IMR-90 (cell line): ENCODE measurements at regions not wholly inside any gene's neighbourhood (a gene's known extent, or its start where the extent isn't known, plus 50 kb on each side); places are given as distances from the start of the nearest gene placed in this dataset.

Experiments
- ATAC-seq: fragments of 200-7000 bp; cut with Tn5 transposase; 2 replicates; pipeline ENCODE4 v1.9.1; 2020; ENCODE audit warnings: low read depth, mild to moderate bottlenecking, moderate library complexity
- BruUV-seq: library from RNA; stranded (reverse); fragments of 400-500 nt; replicated peaks from 2 replicates; lab custom pipeline; 2021; lab: Mats Ljungman, UMichigan
- CTCF ChIA-PET: fragments of 300-600 bp; formaldehyde crosslinking; extraction: SDS; loops from one replicate; lab custom pipeline; 2021; ENCODE audit warnings: antibody characterized with exemption; lab: Yijun Ruan, JAX
- POLR2A ChIA-PET: fragments of 300-600 bp; sonication (Branson Sonifier 250); formaldehyde crosslinking; loops from one replicate; lab custom pipeline; 2022; ENCODE audit warnings: antibody characterized with exemption; ENCODE audit not compliant: unreplicated experiment; lab: Charles Lee
- DNase-seq: peaks from one replicate; pipeline ENCODE4 v3.0.0; 2013
- H2AFZ ChIP-seq: replicated peaks from 2 replicates; pipeline ENCODE3; 2013; ENCODE audit warnings: low read length, mild to moderate bottlenecking; ENCODE audit not compliant: poor library complexity
- H2AK5ac ChIP-seq: 2 replicates; pipeline ENCODE4 v1.6.1; 2013; ENCODE audit warnings: low read depth, low read length, inconsistent platforms
- H2AK9ac ChIP-seq: replicated peaks from 2 replicates; pipeline ENCODE3; 2013; ENCODE audit warnings: mild to moderate bottlenecking, low read depth, low read length, moderate library complexity; ENCODE audit not compliant: poor library complexity
- H2BK120ac ChIP-seq: 2 replicates; pipeline ENCODE4 v1.6.1; 2013; ENCODE audit warnings: low read depth, low read length, inconsistent platforms
- H2BK15ac ChIP-seq: 3 replicates; pipeline ENCODE4 v1.6.1; 2013; ENCODE audit warnings: low read depth, low read length, inconsistent platforms
- H2BK20ac ChIP-seq: 2 replicates; pipeline ENCODE4 v1.6.1; 2013; ENCODE audit warnings: low read depth, mild to moderate bottlenecking, inconsistent platforms, low read length, moderate library complexity
- H2BK5ac ChIP-seq: 2 replicates; pipeline ENCODE4 v1.6.1; 2013; ENCODE audit warnings: mild to moderate bottlenecking, low read depth, low read length, inconsistent platforms; ENCODE audit not compliant: poor library complexity, severe bottlenecking
- H3K14ac ChIP-seq: replicated peaks from 2 replicates; pipeline ENCODE4 v1.6.1; 2013; ENCODE audit warnings: low read depth, low read length, inconsistent platforms
- H3K18ac ChIP-seq: 2 replicates; pipeline ENCODE4 v1.6.1; 2013; ENCODE audit warnings: low read depth, low read length, control low read depth
- H3K23ac ChIP-seq: 2 replicates; pipeline ENCODE4 v1.6.1; 2013; ENCODE audit warnings: low read depth, low read length, inconsistent platforms
- H3K27ac ChIP-seq: 2 replicates; pipeline ENCODE4 v1.5.1; 2013; ENCODE audit warnings: mild to moderate bottlenecking, control low read depth, low read length; ENCODE audit not compliant: insufficient read depth
- H3K27me3 ChIP-seq: 2 replicates; pipeline ENCODE4 v1.6.1; 2013; ENCODE audit warnings: low read length; ENCODE audit not compliant: control insufficient read depth, insufficient read depth
- H3K36me3 ChIP-seq: 2 replicates; pipeline ENCODE4 v1.6.1; 2013; ENCODE audit warnings: low read length, mixed read lengths; ENCODE audit not compliant: control insufficient read depth, insufficient read depth
- H3K4ac ChIP-seq: 2 replicates; pipeline ENCODE4 v1.6.1; 2013; ENCODE audit warnings: low read depth, low read length, inconsistent platforms
- H3K4me1 ChIP-seq: 2 replicates; pipeline ENCODE4 v1.6.1; 2013; ENCODE audit warnings: low read length, mixed read lengths; ENCODE audit not compliant: control insufficient read depth, insufficient read depth
- H3K4me2 ChIP-seq: 2 replicates; pipeline ENCODE4 v1.6.1; 2013; ENCODE audit warnings: low read depth, mild to moderate bottlenecking, control low read depth, low read length, moderate library complexity
- H3K4me3 ChIP-seq: 2 replicates; pipeline ENCODE4 v1.5.1; 2013; ENCODE audit warnings: low read depth, mild to moderate bottlenecking, control low read depth, low read length, moderate library complexity; ENCODE audit not compliant: insufficient read depth
- H3K56ac ChIP-seq: 2 replicates; pipeline ENCODE4 v1.6.1; 2013; ENCODE audit warnings: low read length, inconsistent platforms; ENCODE audit not compliant: insufficient read depth; ENCODE audit errors: extremely low read depth
- H3K79me1 ChIP-seq, 2 experiments: 2 replicates each; pipeline ENCODE4 v1.6.1; 2013; ENCODE audit warnings: low read length in 2 of 2, inconsistent platforms in 1 of 2, low read depth in 1 of 2
- H3K9ac ChIP-seq: 2 replicates; pipeline ENCODE4 v1.6.1; 2013; ENCODE audit warnings: low read depth, low read length, control low read depth
- H3K9me1 ChIP-seq: 2 replicates; pipeline ENCODE4 v1.6.1; 2013; ENCODE audit warnings: low read length, inconsistent platforms; ENCODE audit not compliant: insufficient read depth
- H3K9me3 ChIP-seq: 2 replicates; pipeline ENCODE4 v1.6.1; 2013; ENCODE audit warnings: low read length; ENCODE audit not compliant: control insufficient read depth, insufficient read depth
- H4K20me1 ChIP-seq: 2 replicates; pipeline ENCODE4 v1.6.1; 2013; ENCODE audit warnings: low read length, inconsistent platforms; ENCODE audit not compliant: insufficient read depth
- H4K5ac ChIP-seq: 2 replicates; pipeline ENCODE4 v1.6.1; 2013; ENCODE audit warnings: mild to moderate bottlenecking, low read depth, low read length, control low read depth
- H4K8ac ChIP-seq, 2 experiments: 2 replicates each; pipeline ENCODE4 v1.6.1; 2013; ENCODE audit warnings: low read depth in 2 of 2, low read length in 2 of 2, control low read depth in 1 of 2, inconsistent platforms in 1 of 2
- H4K91ac ChIP-seq: 2 replicates; pipeline ENCODE4 v1.6.1; 2013; ENCODE audit warnings: low read depth, low read length, inconsistent platforms; ENCODE audit not compliant: insufficient read depth
- BHLHE40 ChIP-seq: fragments of 150-350 bp; IDR thresholded peaks from 2 replicates; pipeline ENCODE4 v1.6.1; 2016; ENCODE audit warnings: mild to moderate bottlenecking, low read depth, low read length
- CEBPB ChIP-seq: IDR thresholded peaks from 2 replicates; pipeline ENCODE4 v1.6.1; 2012; ENCODE audit warnings: low read depth, low read length, improper control_type of control experiment
- CHD1 ChIP-seq: IDR thresholded peaks from 2 replicates; pipeline ENCODE4 v1.6.1; 2012; ENCODE audit warnings: low read depth, low read length, improper control_type of control experiment
- MAFK ChIP-seq: IDR thresholded peaks from 2 replicates; pipeline ENCODE4 v1.6.1; 2012; ENCODE audit warnings: low read depth, low read length, improper control_type of control experiment
- POLR2A ChIP-seq: IDR thresholded peaks from 2 replicates; pipeline ENCODE4 v1.6.1; 2012; ENCODE audit warnings: mild to moderate bottlenecking, low read depth, low read length
- RAD21 ChIP-seq: IDR thresholded peaks from 2 replicates; pipeline ENCODE4 v1.6.1; 2012; ENCODE audit warnings: low read length, improper control_type of control experiment
- RCOR1 ChIP-seq: IDR thresholded peaks from 2 replicates; pipeline ENCODE4 v1.6.1; 2012; ENCODE audit warnings: mild to moderate bottlenecking, low read length, improper control_type of control experiment; ENCODE audit not compliant: insufficient replicate concordance
- RFX5 ChIP-seq: IDR thresholded peaks from 2 replicates; pipeline ENCODE4 v1.8.0; 2012; ENCODE audit warnings: low read depth, mild to moderate bottlenecking, low read length, moderate library complexity
- USF2 ChIP-seq: fragments of 150-350 bp; IDR thresholded peaks from 2 replicates; pipeline ENCODE4 v1.6.1; 2017; ENCODE audit warnings: mild to moderate bottlenecking, antibody characterized with exemption, low read length, low read depth
- WGBS, 2 experiments: methylation state at CpG; one replicate each; pipeline versions ENCODE4 v1.1.5 to v1.1.7; 2013; ENCODE audit warnings: missing lambda C conversion rate in 2 of 2; ENCODE audit not compliant: insufficient read length in 1 of 2; ENCODE audit errors: extremely low coverage in 2 of 2; 5-methylcytosine and 5-hydroxymethylcytosine counted together
- dilution Hi-C: fragments of 300-500 bp; cut with HindIII; formaldehyde crosslinking; loops from one replicate; pipeline ENCODE4 v1.14.3; 2018; ENCODE audit warnings: low sequenced_read_pairs; ENCODE audit not compliant: unreplicated experiment
- in situ Hi-C: fragments of 300-500 bp; cut with MboI; formaldehyde crosslinking; loops from 3 replicates; pipeline ENCODE4 v1.14.3; 2019; ENCODE audit warnings: low sequenced_read_pairs, inconsistent platforms, mixed read lengths
- intact Hi-C: fragments of 100-400 bp; cut with micrococcal nuclease; formaldehyde crosslinking; loops from 2 replicates; pipeline ENCODE4 v1.10.0; 2022

GRCh38 chr15:39340903-39341645 is 239.8 kb upstream of the THBS1 start:
- DNase-seq (no peak), ATAC-seq (no peak)
- ChIA-PET CTCF (interaction anchor here (0.6 kb wide), 1 partner anchor 633 kb away, joined by 3 read pairs; no protein-coding TSS in a partner anchor), POLR2A (no interaction called here)
- Histone ChIP-seq H4K5ac (no peak overlapping the region), H4K20me1 (no peaks in the 10 kb centered on the region), H3K9me3 (no peaks in the 10 kb centered on the region; the same call in none of the 2 replicates), H3K9me1 (no peaks in the 10 kb centered on the region), H3K4ac (no peak overlapping the region), H2AK5ac (no peak overlapping the region), H2BK20ac (no peak overlapping the region), H3K36me3 (no peaks in the 10 kb centered on the region), H2BK5ac (no peak overlapping the region), H3K4me1 (no peaks in the 10 kb centered on the region), H3K56ac (no peak overlapping the region), H3K14ac (no peak overlapping the region), H3K4me2 (no peak overlapping the region), H3K27me3 (no peaks in the 10 kb centered on the region), H3K4me3 (no peak overlapping the region), H4K91ac (no peak overlapping the region), H3K79me1 (no peaks in the 10 kb centered on the region), H3K9ac (no peak overlapping the region), H2BK120ac (no peak overlapping the region), H3K23ac (no peak overlapping the region), H2AK9ac (no peak overlapping the region), H2BK15ac (no peak overlapping the region), H4K8ac (no peak overlapping the region), H3K18ac (no peak overlapping the region), H3K27ac (no peak overlapping the region), H2AFZ (no peak overlapping the region)
- TF ChIP-seq CHD1 (no peak), CEBPB (no peak), RFX5 (no peak), BHLHE40 (no peak), RAD21 (no peak), MAFK (no peak), USF2 (no peak), POLR2A (no peak), RCOR1 (no peak)
- BruUV-seq: no TSS peak
- in situ Hi-C loops (no loop called here), intact Hi-C loops (no loop called here), dilution Hi-C loops (no loop called here)
- WGBS, 2 experiments: 75% methylated on average over 8 of the region's 13 CpGs; no CpG with 5 or more reads in 1 of the 2 experiments
